HK-2 (cell line): ENCODE measurements at regions not wholly inside any gene's neighbourhood (a gene's known extent, or its start where the extent isn't known, plus 50 kb on each side); places are given as distances from the start of the nearest gene placed in this dataset.

ENCODE experiments used
- DNase-seq: peaks from one replicate; pipeline ENCODE4 v3.0.0-alpha.2; 2018; ENCODE audit not compliant: unreplicated experiment

GRCh38 chr5:142475102-142475513 lies 150.3 kb upstream of the SPRY4 start:
- DNase-seq, result no peak

- DNase-seq, result no peak
Observed at GRCh38 chr5:142474431-142475094, 149.7 kb upstream of the SPRY4 start.

- DNase-seq, result no peak
Observed at GRCh38 chr5:142473038-142473437, 148.2 kb upstream of the SPRY4 start.

- DNase-seq, result peak; percentile 33
Observed at GRCh38 chr5:142472306-142472951, 147.6 kb upstream of the SPRY4 start.

- no peak for DNase-seq
Observed at GRCh38 chr5:142466195-142466971, 141.6 kb upstream of the SPRY4 start.

- DNase-seq, result no peak
Observed at GRCh38 chr5:142465476-142465875, 140.7 kb upstream of the SPRY4 start.

- no peak for DNase-seq
Observed at GRCh38 chr5:142463904-142464303, 139.1 kb upstream of the SPRY4 start.

GRCh38 chr5:142461028-142461590 lies 136.3 kb upstream of the SPRY4 start:
- no peak for DNase-seq

- DNase-seq, result no peak
Observed at GRCh38 chr5:142459209-142459608, 134.4 kb upstream of the SPRY4 start.

- DNase-seq, result no peak
Observed at GRCh38 chr5:142455856-142456255, 131.0 kb upstream of the SPRY4 start.

GRCh38 chr5:142453932-142454331 lies 129.1 kb upstream of the SPRY4 start:
- no peak for DNase-seq

GRCh38 chr5:142450419-142450818 lies 125.6 kb upstream of the SPRY4 start:
- DNase-seq, result no peak

GRCh38 chr5:142447887-142448286 lies 123.1 kb upstream of the SPRY4 start:
- DNase-seq, result no peak

- no peak for DNase-seq
Observed at GRCh38 chr5:142446960-142447279, 122.1 kb upstream of the SPRY4 start.

- no peak for DNase-seq
Observed at GRCh38 chr5:142446131-142446959, 121.5 kb upstream of the SPRY4 start.

- no peak for DNase-seq
Observed at GRCh38 chr5:142445266-142445665, 120.4 kb upstream of the SPRY4 start.

- no peak for DNase-seq
Observed at GRCh38 chr5:142441616-142442015, 116.8 kb upstream of the SPRY4 start.

GRCh38 chr5:142439207-142439860 lies 114.5 kb upstream of the SPRY4 start:
- no peak for DNase-seq

- no peak for DNase-seq
Observed at GRCh38 chr5:142438573-142438972, 113.8 kb upstream of the SPRY4 start.

GRCh38 chr5:142437563-142437962 lies 112.7 kb upstream of the SPRY4 start:
- no peak for DNase-seq

GRCh38 chr5:142435410-142436115 lies 110.7 kb upstream of the SPRY4 start:
- DNase-seq, result no peak
